ENCODE measurements at regions not wholly inside any gene's neighbourhood (a gene's known extent, or its start where the extent isn't known, plus 50 kb on each side); places are given as distances from the start of the nearest gene placed in this dataset.

- no peak for TF ChIP-seq ATF3 (IDR thresholded peaks at IDR 0.05; ENCODE audit: insufficient read depth, low read depth, low read length)
- no peak for TF ChIP-seq CEBPB (IDR thresholded peaks at IDR 0.05; ENCODE audit: low read depth, low read length)
- no peak for TF ChIP-seq RXRA (IDR thresholded peaks at IDR 0.05; ENCODE audit: insufficient read depth, low read depth, low read length)
These were observed 370.1 kb upstream of the PMFBP1 start (continued) for GRCh38 chr16:72542102-72542501.
